Spleen (tissue), 11 donors: ENCODE measurements at regions not wholly inside any gene's neighbourhood (a gene's known extent, or its start where the extent isn't known, plus 50 kb on each side); places are given as distances from the start of the nearest gene placed in this dataset.

Source experiments
- DNase-seq: peaks from one replicate; pipeline ENCODE4 v3.0.0-alpha.2; 2020
- H3K27ac ChIP-seq, 8 donors: fragments of 200-600 bp; sonication (generic) in 7 of 8; 1 replicate in 4 of 8; 2 replicates in 4 of 8; pipeline versions ENCODE4 v1.5.0 to v1.8.0; 2016 to 2021; ENCODE audit warnings: inconsistent platforms in 4 of 8, mild to moderate bottlenecking in 4 of 8, moderate library complexity in 1 of 8
- H3K27me3 ChIP-seq, 7 donors: fragments of 200-600 bp; sonication (generic) in 6 of 7; replicated peaks in 1 of 7; 1 replicate in 4 of 7; 2 replicates in 3 of 7; pipeline versions ENCODE4 v1.5.0 to v1.8.0; 2016 to 2021; ENCODE audit warnings: inconsistent platforms in 3 of 7, mild to moderate bottlenecking in 1 of 7
- H3K36me3 ChIP-seq, 6 donors: fragments of 200-600 bp; sonication (generic) in 5 of 6; 1 replicate in 4 of 6; 2 replicates in 2 of 6; pipeline versions ENCODE4 v1.5.0 to v1.8.0; 2016 to 2021; ENCODE audit warnings: inconsistent platforms in 2 of 6
- H3K4me1 ChIP-seq, 6 donors: fragments of 200-600 bp; sonication (generic) in 5 of 6; 1 replicate in 3 of 6; 2 replicates in 3 of 6; pipeline versions ENCODE4 v1.5.0 to v1.8.0; 2016 to 2021; ENCODE audit warnings: inconsistent platforms in 3 of 6
- H3K4me3 ChIP-seq, 8 donors: fragments of 200-600 bp; sonication (generic) in 7 of 8; 1 replicate in 4 of 8; 2 replicates in 4 of 8; pipeline versions ENCODE4 v1.5.0 to v1.8.0; 2016 to 2021; ENCODE audit warnings: inconsistent platforms in 4 of 8, mild to moderate bottlenecking in 4 of 8, moderate library complexity in 2 of 8
- H3K9me3 ChIP-seq, 8 donors: fragments of 200-600 bp; sonication (generic) in 7 of 8; 1 replicate in 4 of 8; 2 replicates in 4 of 8; pipeline versions ENCODE4 v1.5.0 to v1.8.0; 2016 to 2021; ENCODE audit warnings: inconsistent platforms in 4 of 8
- POLR2A ChIP-seq, 3 donors: fragments of 450-650 bp; IDR thresholded peaks; one replicate each; pipeline ENCODE4 v1.5.1; 2017; ENCODE audit warnings: antibody characterized with exemption in 3 of 3, mild to moderate bottlenecking in 1 of 3
- POLR2AphosphoS5 ChIP-seq, 3 donors: sonication (generic); formaldehyde crosslinking; IDR thresholded peaks; one replicate each; pipeline ENCODE4 v1.5.1; 2017; ENCODE audit warnings: antibody characterized with exemption in 3 of 3
- WGBS, 5 donors: extraction: QIAGEN DNeasy Blood & Tissue Kit in 3 of 5; methylation state at CpG; one replicate each; pipeline versions ENCODE4 v1.1.5 to v1.1.7; 2013 to 2018; 5-methylcytosine and 5-hydroxymethylcytosine counted together
- intact Hi-C: fragments of 100-400 bp; cut with DNase I; formaldehyde crosslinking; loops from one replicate; pipeline ENCODE4 v1.15.0; 2023; ENCODE audit warnings: low total_unique reads
- TF ChIP-seq, protein P1 (sequence below), 11 experiments: fragments of 200-600 bp in 7 of 11; fragments of 450-650 bp in 4 of 11; sonication (generic) in 4 of 11; IDR thresholded peaks in 8 of 11; conservative IDR thresholded peaks in 3 of 11; 1 replicate in 7 of 11; 2 replicates in 4 of 11; pipeline versions ENCODE4 v1.4.0 to v1.8.0; 2016 to 2021; ENCODE audit warnings: antibody characterized with exemption in 11 of 11, inconsistent platforms in 4 of 11, mild to moderate bottlenecking in 1 of 11
- donor health status: healthy with polysubstance abuse.
- donor health status: DM: no; HTN: no; CAD: no; lungs with moderate emphysema.
- donor health status: DM: no; HTN: no; CAD: no.
- donor health status: Bipolar disorder and iron deficiency.
- donor health status: healthy.
- donor health status: DM: no; HTN: no; CAD: no.
- donor health status: DM: yes; HTN: yes; CAD: no.

DNA sequence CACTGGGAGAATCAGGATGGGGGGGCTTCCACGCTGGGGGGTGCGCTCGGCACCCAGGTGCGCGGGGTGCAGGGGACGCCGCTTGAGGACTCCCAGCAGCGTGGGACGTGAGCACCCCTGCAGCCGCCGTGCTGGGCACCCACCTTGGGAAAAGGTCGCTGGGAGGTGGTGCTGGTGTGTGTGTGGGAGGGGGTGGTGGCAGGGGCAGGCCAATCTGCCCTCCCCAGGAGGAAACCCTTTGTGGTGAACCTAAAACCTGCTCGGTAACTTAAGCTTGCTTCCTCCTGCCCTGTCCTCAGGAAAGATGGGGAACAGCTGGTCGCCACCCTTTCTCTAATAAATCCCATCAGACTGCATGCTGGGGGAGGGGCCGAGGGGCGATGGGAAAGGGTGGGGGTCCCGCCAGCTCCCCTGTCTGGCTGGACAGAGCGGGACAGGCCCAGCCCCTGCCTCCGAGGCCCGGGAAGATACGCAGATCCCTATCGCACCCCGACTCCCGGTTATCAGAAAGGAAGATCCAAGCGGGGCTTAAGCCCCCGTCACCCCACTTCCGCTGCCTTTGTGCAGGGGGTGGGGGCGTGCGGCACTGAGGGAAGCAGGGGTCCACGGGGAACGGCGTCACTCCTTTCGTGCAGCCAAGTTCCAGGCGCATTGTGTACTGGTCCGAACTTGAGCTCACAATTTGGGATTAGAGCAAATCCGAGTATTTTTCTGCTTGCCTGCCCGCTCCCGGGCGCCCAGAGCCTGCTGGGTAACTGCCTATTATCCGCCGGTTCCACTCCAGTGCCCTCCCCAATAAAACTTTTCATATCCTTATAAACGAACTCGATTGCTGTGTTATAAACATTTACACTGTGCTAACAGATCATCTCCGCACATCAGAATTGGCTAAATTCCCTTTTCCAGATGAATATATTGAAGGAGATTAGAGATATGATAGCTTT, 64.6 kb downstream of the UNCX start:
- peak; percentile 44 for DNase-seq
- intact Hi-C loops = no loop called here

DNA sequence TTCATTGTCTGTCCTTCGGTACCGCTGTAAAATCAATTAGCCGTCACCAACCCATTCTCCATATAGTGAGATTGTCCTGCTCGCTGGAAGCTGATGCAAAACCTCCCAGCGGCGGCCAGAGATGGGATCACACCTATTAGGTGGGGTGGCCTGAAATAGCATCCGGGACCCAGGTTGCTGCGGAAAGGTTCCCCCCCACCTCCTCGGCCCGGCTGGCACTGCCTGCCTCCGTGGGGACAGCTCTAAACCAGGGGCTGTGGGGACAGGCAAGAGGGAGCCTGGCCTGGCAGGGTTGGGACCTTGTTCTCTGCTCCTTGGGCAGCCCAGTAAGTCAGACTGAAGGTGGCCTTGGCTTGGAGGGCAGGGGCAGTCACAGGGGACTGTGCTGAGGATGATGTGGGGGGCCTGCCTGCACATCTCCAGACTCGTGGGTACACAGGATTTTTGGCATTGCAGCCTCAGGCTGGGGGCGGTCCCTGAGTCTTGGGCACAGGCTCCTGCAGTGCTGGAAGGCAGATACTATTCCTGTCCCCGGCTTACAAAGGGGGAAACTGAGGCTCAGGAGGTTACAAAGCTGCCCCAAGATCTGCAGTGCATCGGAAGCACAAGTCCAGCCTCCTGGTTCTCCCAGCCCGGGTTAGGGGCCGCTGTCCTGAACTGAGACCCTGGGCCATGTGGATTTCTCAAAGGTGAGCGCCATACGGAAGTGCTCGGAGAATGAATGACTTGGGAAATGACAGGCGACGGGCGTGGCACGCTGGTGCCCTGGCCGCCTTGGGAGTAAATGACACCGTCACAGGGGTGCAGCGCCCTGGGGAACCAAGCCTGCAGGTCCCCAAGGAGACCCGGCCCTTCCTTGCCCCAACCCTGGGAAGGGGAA, 65.6 kb downstream of the UNCX start:
- Histone ChIP-seq H3K36me3 (no peaks in the 10 kb centered on the region), H3K4me3 (no peak overlapping the region), H3K4me1 (no peaks in the 10 kb centered on the region), H3K27ac (no peak overlapping the region), H3K9me3 (no peaks in the 10 kb centered on the region), H3K27me3 (peaks cover 0 to 90% (median 48%) of the 10 kb centered on the region in 7 donors)
- no peak for DNase-seq
- TF ChIP-seq, protein P1, sequence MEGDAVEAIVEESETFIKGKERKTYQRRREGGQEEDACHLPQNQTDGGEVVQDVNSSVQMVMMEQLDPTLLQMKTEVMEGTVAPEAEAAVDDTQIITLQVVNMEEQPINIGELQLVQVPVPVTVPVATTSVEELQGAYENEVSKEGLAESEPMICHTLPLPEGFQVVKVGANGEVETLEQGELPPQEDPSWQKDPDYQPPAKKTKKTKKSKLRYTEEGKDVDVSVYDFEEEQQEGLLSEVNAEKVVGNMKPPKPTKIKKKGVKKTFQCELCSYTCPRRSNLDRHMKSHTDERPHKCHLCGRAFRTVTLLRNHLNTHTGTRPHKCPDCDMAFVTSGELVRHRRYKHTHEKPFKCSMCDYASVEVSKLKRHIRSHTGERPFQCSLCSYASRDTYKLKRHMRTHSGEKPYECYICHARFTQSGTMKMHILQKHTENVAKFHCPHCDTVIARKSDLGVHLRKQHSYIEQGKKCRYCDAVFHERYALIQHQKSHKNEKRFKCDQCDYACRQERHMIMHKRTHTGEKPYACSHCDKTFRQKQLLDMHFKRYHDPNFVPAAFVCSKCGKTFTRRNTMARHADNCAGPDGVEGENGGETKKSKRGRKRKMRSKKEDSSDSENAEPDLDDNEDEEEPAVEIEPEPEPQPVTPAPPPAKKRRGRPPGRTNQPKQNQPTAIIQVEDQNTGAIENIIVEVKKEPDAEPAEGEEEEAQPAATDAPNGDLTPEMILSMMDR (IDR thresholded peaks at IDR 0.05 in 8 of 11, conservative IDR thresholded peaks at IDR 0.05 in 3 of 11) = no peak
- TF ChIP-seq POLR2A (IDR thresholded peaks at IDR 0.05) (no peak), POLR2AphosphoS5 (IDR thresholded peaks at IDR 0.05) (no peak)
- intact Hi-C loops = no loop called here
- WGBS, 5 donors = 82 to 89% (median 82%) methylated on average over 16 to 28 of the region's 28 CpGs

More for the DNA sequence above, 64.6 kb downstream of the UNCX start:
- no peak overlapping the region for H3K4me3 ChIP-seq
- H3K9me3 ChIP-seq = no peaks in the 10 kb centered on the region
- WGBS, 5 donors = 46 to 52% (median 50%) methylated on average over 38 to 44 of the region's 44 CpGs
- TF ChIP-seq POLR2AphosphoS5 (IDR thresholded peaks at IDR 0.05) = no peak
- H3K27me3 ChIP-seq = peaks cover 0 to 91% (median 58%) of the 10 kb centered on the region in 7 donors
- H3K27ac ChIP-seq = no peak overlapping the region
- H3K36me3 ChIP-seq = no peaks in the 10 kb centered on the region
- H3K4me1 ChIP-seq = no peaks in the 10 kb centered on the region

DNA sequence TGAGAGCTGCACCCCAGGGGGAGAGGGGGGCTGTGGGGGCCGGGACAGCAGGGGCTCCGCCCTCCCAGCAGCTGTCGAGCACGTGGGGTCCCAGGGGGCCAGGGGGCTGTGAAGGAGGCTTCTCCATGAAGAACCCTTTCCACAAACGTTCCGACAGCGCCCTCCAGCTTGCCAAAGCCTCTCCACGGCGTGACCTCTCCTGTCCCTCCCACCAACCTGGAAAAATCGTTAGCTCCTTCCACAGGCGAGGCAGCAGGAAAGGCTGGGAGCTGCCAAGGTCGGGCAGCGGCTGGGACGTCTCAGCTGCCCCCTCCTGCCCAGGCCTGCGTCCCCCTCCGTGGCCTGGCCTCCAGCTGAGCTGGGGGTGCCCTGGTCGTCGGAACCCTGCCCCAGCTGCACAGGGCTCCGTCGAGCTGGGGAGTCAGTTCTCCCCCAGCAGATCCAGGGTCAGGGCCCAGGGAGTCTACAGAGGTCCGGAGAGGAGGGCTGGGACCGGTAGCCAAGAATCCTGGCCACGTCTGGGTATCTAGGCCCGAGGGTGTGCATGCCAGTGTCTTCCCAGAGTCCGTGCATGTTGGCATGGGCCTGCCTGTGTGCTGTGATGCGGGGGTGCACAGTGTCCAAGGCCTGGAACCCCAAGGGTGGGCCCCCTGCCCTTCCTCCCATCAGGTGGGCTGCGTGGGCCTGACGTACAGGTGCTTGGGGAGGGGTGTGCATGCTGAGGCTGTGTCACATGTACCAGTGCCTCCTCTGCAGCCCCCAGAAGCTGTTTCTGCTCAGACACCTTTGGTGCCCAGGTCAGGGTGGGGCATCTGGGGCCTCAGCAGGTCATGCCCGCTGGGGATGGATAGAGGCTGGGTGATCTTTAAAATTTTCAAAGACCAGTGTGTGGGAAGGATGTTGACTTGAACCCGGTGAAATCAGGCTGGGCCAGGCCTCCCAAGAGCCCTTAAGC, 66.5 kb downstream of the UNCX start:
- Histone ChIP-seq H3K27ac (no peak overlapping the region), H3K36me3 (no peaks in the 10 kb centered on the region), H3K4me1 (no peaks in the 10 kb centered on the region), H3K27me3 (peaks cover 0 to 86% (median 39%) of the 10 kb centered on the region in 7 donors), H3K4me3 (no peak overlapping the region), H3K9me3 (no peaks in the 10 kb centered on the region)
- 56 to 70% (median 65%) methylated on average over 10 to 30 of the region's 30 CpGs for WGBS, 5 donors
- no peak for TF ChIP-seq POLR2AphosphoS5 (IDR thresholded peaks at IDR 0.05)
- TF ChIP-seq POLR2A (IDR thresholded peaks at IDR 0.05) = no peak
- TF ChIP-seq, protein P1 (IDR thresholded peaks at IDR 0.05 in 8 of 11, conservative IDR thresholded peaks at IDR 0.05 in 3 of 11) = no peak
- DNase-seq = no peak
- intact Hi-C loops = no loop called here

DNA sequence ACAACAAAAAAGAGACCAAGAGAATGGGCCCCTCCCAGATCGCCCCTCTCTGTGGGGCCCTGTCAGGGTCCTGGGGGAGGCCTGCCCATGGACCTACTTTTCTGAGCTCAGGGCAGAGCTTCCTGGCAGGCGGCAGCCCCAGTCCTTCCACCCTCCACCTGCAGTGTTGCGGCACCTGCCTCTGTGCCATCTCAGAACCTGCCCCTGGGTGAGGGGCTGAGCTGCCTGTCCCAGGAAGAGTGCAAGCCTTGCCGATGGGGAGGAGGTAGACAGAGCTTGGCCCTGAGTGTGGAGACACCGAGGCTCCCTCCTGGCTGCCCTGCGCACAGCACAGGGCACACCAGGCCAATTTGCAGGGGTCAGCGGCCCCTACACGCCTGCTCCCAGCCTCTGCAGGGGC, 67.5 kb downstream of the UNCX start:
- Histone ChIP-seq H3K27me3 (peaks cover 0 to 83% (median 36%) of the 10 kb centered on the region in 7 donors), H3K4me1 (no peaks in the 10 kb centered on the region), H3K9me3 (no peaks in the 10 kb centered on the region), H3K36me3 (no peaks in the 10 kb centered on the region), H3K4me3 (no peak overlapping the region), H3K27ac (no peak overlapping the region)
- intact Hi-C loops = no loop called here
- TF ChIP-seq POLR2A (IDR thresholded peaks at IDR 0.05) (no peak), POLR2AphosphoS5 (IDR thresholded peaks at IDR 0.05) (no peak)
- TF ChIP-seq, protein P1 (IDR thresholded peaks at IDR 0.05 in 8 of 11, conservative IDR thresholded peaks at IDR 0.05 in 3 of 11) = no peak
- no peak for DNase-seq
- 68 to 89% (median 81%) methylated on average over 4 to 8 of the region's 8 CpGs for WGBS, 5 donors
